GM21423 (cell line): ENCODE measurements at regions not wholly inside any gene's neighbourhood (a gene's known extent, or its start where the extent isn't known, plus 50 kb on each side); places are given as distances from the start of the nearest gene placed in this dataset.

Source experiments
- ATAC-seq: cut with Tn5 transposase; IDR thresholded peaks from one replicate; pipeline ENCODE4 v1.9.1; 2021; ENCODE audit warnings: mild to moderate bottlenecking, moderate library complexity; ENCODE audit not compliant: unreplicated experiment

- no peak for ATAC-seq
Measured at GRCh38 chr1:25026304-25026703, 96.2 kb upstream of the RUNX3 start.

GRCh38 chr1:25024615-25025350 lies 94.7 kb upstream of the RUNX3 start:
- ATAC-seq = no peak

- no peak for ATAC-seq
Measured at GRCh38 chr1:25023826-25024225, 93.8 kb upstream of the RUNX3 start.

GRCh38 chr1:25023190-25023578 lies 93.1 kb upstream of the RUNX3 start:
- no peak for ATAC-seq

GRCh38 chr1:25022361-25023189 lies 92.5 kb upstream of the RUNX3 start:
- ATAC-seq = peak; percentile 59

- ATAC-seq = no peak
Measured at GRCh38 chr1:25021591-25022215, 91.6 kb upstream of the RUNX3 start.

- ATAC-seq = no peak
Measured at GRCh38 chr1:25020851-25021590, 90.9 kb upstream of the RUNX3 start.

GRCh38 chr1:25020173-25020845 lies 90.2 kb upstream of the RUNX3 start:
- no peak for ATAC-seq

- ATAC-seq = peak; percentile 38
Measured at GRCh38 chr1:25019337-25020172, 89.5 kb upstream of the RUNX3 start.

- ATAC-seq = no peak
Measured at GRCh38 chr1:25018943-25019336, 88.9 kb upstream of the RUNX3 start.

GRCh38 chr1:25018110-25018735 lies 88.1 kb upstream of the RUNX3 start:
- ATAC-seq = no peak

GRCh38 chr1:25017436-25018109 lies 87.5 kb upstream of the RUNX3 start:
- no peak for ATAC-seq

GRCh38 chr1:25012966-25013962 lies 83.2 kb upstream of the RUNX3 start:
- ATAC-seq = no peak

- no peak for ATAC-seq
Measured at GRCh38 chr1:25011943-25012638, 82.0 kb upstream of the RUNX3 start.

GRCh38 chr1:25011275-25011674 lies 81.2 kb upstream of the RUNX3 start:
- no peak for ATAC-seq

GRCh38 chr1:25009671-25010262 lies 79.7 kb upstream of the RUNX3 start:
- no peak for ATAC-seq

- no peak for ATAC-seq
Measured at GRCh38 chr1:25008192-25008485, 78.1 kb upstream of the RUNX3 start.
